Upper lobe of left lung (tissue), 4 donors: ENCODE measurements at regions not wholly inside any gene's neighbourhood (a gene's known extent, or its start where the extent isn't known, plus 50 kb on each side); places are given as distances from the start of the nearest gene placed in this dataset.

Source experiments
- EP300 ChIP-seq, 4 donors: sonication (generic); formaldehyde crosslinking; IDR thresholded peaks; one replicate each; pipeline ENCODE4 v1.5.1; 2017; ENCODE audit warnings: antibody characterized with exemption in 4 of 4, control low read depth in 2 of 4
- POLR2AphosphoS5 ChIP-seq, 2 donors: sonication (generic); formaldehyde crosslinking; IDR thresholded peaks; one replicate each; pipeline ENCODE4 v1.5.1; 2017; ENCODE audit warnings: antibody characterized with exemption in 2 of 2

DNA sequence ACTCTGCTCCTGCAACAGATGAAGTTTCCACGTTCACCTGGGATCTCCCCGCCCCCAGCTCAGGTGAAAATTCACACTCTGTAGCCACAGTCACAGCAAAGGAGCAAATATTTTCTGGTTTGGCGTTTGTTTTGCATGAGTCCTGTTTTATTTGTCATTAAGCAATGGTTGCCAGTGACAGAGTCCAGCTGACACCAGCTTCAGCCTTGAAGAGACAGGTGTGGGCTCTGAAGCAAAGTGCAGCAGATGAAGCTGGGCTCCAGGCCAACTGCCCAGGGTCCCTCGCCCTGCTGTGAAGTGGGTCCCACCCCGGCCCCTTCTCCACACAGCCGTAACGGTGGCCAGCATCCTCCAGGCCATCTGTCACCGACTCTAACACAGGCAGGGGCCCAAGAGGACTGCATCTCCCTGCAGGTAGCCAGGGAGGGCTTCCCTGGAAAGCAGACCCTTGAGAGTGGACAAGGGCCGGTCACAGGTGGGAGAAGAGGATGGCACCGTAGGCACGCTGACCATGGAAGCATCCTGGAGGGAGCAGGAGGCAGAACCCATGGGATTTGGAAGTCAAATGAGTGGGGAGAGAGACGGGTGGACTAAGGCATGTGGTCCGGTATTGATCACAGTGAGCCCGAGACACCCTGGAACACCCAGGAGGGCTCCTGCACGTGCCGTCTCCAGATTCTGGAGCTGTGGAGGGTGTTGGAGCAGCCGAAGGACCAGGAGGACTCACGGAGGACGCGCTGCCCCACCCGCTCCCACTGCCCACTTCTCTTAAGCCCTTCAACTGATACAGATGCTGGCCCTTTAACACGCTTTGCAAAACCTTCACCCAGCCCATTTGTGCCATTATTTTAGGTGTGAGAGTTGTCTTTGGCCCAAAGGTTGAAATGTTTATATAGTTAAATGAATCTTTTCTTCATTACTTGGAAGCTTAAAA lies 294.5 kb downstream of the BRD1 start:
- no peak for TF ChIP-seq POLR2AphosphoS5 (IDR thresholded peaks at IDR 0.05)
- no peak for TF ChIP-seq EP300 (IDR thresholded peaks at IDR 0.05)
